ENCODE measurements at regions not wholly inside any gene's neighbourhood (a gene's known extent, or its start where the extent isn't known, plus 50 kb on each side); places are given as distances from the start of the nearest gene placed in this dataset.

DNA sequence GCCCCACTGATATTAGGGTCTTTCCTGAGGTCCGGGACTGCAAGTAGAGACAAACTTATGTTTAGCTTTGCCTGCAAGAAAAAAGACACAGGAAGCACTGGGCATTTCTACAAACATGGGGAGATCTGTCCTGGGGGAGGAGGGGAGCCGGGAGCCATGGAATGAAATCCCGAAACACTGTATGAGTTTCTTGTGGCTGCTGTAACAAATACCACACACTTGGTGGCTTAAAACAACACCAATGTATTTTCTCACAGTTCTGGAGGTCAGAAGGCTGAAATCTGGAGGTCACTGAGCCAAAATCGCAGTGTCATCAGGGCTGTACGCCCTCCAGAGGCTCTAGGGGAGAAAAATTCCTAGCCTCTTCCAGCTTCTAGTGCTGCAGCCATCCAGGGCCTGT, 114.0 kb upstream of the CHST15 start:
- no peak for DNase-seq (ENCODE audit: low read depth)
- TF ChIP-seq, protein P1, sequence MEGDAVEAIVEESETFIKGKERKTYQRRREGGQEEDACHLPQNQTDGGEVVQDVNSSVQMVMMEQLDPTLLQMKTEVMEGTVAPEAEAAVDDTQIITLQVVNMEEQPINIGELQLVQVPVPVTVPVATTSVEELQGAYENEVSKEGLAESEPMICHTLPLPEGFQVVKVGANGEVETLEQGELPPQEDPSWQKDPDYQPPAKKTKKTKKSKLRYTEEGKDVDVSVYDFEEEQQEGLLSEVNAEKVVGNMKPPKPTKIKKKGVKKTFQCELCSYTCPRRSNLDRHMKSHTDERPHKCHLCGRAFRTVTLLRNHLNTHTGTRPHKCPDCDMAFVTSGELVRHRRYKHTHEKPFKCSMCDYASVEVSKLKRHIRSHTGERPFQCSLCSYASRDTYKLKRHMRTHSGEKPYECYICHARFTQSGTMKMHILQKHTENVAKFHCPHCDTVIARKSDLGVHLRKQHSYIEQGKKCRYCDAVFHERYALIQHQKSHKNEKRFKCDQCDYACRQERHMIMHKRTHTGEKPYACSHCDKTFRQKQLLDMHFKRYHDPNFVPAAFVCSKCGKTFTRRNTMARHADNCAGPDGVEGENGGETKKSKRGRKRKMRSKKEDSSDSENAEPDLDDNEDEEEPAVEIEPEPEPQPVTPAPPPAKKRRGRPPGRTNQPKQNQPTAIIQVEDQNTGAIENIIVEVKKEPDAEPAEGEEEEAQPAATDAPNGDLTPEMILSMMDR (IDR thresholded peaks at IDR 0.05; ENCODE audit: insufficient read depth, low read depth, low read length, missing control alignments), result no peak
- H3K4me3 ChIP-seq (ENCODE audit: low read length), result no peak overlapping the region

DNA sequence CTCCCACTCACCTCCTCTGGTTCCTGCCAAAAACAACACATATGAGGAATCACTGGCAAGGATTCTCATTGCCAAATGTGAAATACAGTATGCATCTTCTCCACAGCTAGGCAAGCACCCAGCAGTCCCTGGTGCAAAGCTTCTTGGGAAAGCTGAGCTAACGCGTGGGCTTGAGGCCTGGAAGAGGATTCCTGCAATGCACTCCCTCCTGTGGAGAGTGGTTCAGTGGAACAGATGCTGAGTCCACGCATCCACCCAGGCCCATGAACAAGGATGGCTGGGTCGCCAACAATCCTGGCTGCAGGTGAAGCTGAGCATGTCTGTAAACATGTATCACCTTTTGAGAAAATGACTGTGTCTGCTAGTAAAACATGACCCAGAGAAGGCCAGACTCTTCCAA, 113.2 kb upstream of the CHST15 start:
- TF ChIP-seq, protein P1 (IDR thresholded peaks at IDR 0.05; ENCODE audit: insufficient read depth, low read depth, low read length, missing control alignments), result no peak
- DNase-seq (ENCODE audit: low read depth), result no peak
- H3K4me3 ChIP-seq (ENCODE audit: low read length), result no peak overlapping the region

DNA sequence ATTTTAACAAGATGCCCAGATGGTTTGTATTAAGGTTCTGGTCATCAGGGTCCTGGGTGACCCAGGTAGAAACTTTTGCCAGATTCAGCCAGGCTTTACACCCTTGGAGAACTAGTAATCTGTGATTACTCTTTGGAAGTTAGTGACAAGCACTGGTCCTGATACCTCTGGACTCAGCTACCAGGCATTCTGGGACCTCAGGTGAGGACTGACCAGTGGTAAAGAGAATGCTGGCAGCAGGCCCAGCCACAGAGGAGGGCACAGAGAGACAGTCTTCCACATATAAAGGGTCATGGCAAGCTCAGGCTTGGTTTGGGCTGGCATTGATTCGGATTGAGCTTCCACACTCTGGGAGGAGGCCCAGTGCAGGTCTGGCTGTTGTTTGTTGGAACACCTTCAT, 112.0 kb upstream of the CHST15 start:
- TF ChIP-seq, protein P1 (IDR thresholded peaks at IDR 0.05; ENCODE audit: insufficient read depth, low read depth, low read length, missing control alignments), result no peak
- H3K4me3 ChIP-seq (ENCODE audit: low read length), result no peak overlapping the region
- DNase-seq (ENCODE audit: low read depth), result no peak

DNA sequence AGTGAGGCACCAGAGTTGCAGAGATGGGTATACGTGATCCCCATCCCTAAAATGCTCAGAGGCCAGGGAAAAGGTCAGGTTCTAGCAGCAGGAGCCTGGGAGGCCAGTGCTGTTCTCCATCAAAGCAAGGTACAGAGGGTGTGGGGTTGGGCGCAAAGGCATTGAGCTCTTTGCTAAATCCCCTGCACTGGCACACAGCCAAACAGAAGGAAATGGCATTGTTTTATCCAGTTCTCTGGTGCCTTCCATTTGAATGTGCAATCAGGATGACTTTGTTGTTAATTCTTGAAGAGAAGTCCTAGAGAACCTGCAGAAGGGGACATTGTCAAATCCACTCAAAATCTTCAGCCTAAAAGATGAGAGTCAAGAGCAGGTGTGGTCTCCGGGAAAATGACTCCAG, 111.3 kb upstream of the CHST15 start:
- DNase-seq (ENCODE audit: low read depth), result no peak
- H3K4me3 ChIP-seq (ENCODE audit: low read length), result no peak overlapping the region
- TF ChIP-seq, protein P1 (IDR thresholded peaks at IDR 0.05; ENCODE audit: insufficient read depth, low read depth, low read length, missing control alignments), result no peak

DNA sequence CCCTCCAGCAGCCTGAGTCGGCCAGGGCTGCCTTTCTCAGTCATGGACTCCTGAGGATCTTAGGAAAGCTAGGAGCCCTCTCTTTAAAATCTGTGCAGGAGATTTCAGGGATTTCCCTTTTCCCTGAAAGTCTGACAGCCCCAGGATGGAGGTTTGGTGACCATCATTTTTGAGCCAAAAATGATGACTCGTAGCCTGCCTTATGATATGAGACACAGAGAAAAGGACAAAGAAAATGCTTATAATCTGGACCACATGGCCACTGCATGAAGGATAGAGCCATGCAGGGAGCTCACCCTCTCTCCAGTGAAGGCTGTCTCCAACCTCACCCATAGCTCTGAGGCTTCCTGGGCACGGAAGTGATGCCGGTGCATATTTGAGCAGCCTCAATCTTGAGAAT, 106.6 kb upstream of the CHST15 start:
- no peak for DNase-seq (ENCODE audit: low read depth)
- TF ChIP-seq, protein P1 (IDR thresholded peaks at IDR 0.05; ENCODE audit: insufficient read depth, low read depth, low read length, missing control alignments), result no peak
- no peak overlapping the region for H3K4me3 ChIP-seq (ENCODE audit: low read length)

DNA sequence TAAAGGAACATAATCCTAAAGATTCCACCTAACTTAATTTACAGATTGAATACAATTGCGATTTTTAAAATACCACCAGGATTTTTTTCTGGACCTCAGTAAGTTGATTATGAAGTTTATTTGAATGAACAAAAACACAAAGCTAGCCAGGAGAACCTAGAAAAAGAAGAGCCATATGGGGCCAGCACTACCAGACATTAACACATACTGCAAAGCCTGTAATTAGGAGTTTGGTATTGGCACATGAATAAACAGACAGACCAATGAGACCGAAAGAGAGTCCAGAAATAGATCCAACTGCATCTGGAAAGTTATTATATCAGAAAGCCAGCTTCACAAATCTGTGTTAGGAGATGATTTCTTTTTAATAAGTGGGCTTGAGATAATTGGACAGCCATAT, 105.5 kb upstream of the CHST15 start:
- no peak overlapping the region for H3K4me3 ChIP-seq (ENCODE audit: low read length)
- TF ChIP-seq, protein P1 (IDR thresholded peaks at IDR 0.05; ENCODE audit: insufficient read depth, low read depth, low read length, missing control alignments), result no peak
- no peak for DNase-seq (ENCODE audit: low read depth)

DNA sequence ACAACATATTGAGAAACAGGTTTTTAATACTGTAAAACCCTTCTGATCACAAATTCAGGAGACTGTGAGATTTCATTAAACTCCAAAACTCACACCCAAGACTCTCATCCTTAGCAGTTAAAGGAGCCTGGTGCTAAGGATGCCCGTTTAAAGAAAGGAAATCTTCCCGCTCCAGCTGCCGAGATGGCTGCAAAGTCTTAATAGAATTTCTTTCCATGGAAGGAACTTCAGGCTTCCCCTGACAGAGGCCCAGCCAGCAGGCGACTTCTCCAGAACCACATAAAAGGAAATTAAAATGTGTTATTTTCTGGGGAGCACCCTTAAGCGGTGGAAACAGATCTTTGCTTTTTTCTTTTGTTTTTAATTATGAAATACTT, 104.7 kb upstream of the CHST15 start:
- TF ChIP-seq, protein P1 (IDR thresholded peaks at IDR 0.05; ENCODE audit: insufficient read depth, low read depth, low read length, missing control alignments), result no peak
- DNase-seq (ENCODE audit: low read depth), result no peak
- H3K4me3 ChIP-seq (ENCODE audit: low read length), result no peak overlapping the region
